ENCODE measurements at regions not wholly inside any gene's neighbourhood (a gene's known extent, or its start where the extent isn't known, plus 50 kb on each side); places are given as distances from the start of the nearest gene placed in this dataset.

- H3K79me2 ChIP-seq (ENCODE audit: insufficient read depth, low read length): no peaks in the 10 kb centered on the region
- no peak overlapping the region for H3K9ac ChIP-seq (ENCODE audit: insufficient read depth, low read depth, low read length)
- intact Hi-C loops (cut with micrococcal nuclease; ENCODE audit: unreplicated experiment): no loop called here
- no peak overlapping the region for H2AFZ ChIP-seq (ENCODE audit: low read length)
- 65% methylated on average over 5 of the region's 5 CpGs for WGBS (ENCODE audit: low lambda C conversion rate)
- ATAC-seq: no peak
- no peak for FAIRE-seq
- H3K4me1 ChIP-seq (ENCODE audit: insufficient read depth, low read length): peaks cover 30% of the 10 kb centered on the region
- TF ChIP-seq ZNF878 (CRISPR knock-in tag; IDR thresholded peaks at IDR 0.05) (no peak), MTF2 (CRISPR knock-in tag; IDR thresholded peaks at IDR 0.05; ENCODE audit: borderline replicate concordance) (no peak), RBAK (CRISPR knock-in tag; IDR thresholded peaks at IDR 0.05) (no peak), ZNF382 (CRISPR knock-in tag; IDR thresholded peaks at IDR 0.05; ENCODE audit: borderline replicate concordance) (no peak), TCF7L2 (IDR thresholded peaks at IDR 0.05; ENCODE audit: low read depth, low read length) (no peak), ZNF563 (CRISPR knock-in tag; IDR thresholded peaks at IDR 0.05) (no peak), CBX1 (IDR thresholded peaks at IDR 0.05; ENCODE audit: low read depth) (no peak), THAP8 (CRISPR knock-in tag; IDR thresholded peaks at IDR 0.05; ENCODE audit: borderline replicate concordance) (no peak), ELF4 (CRISPR knock-in tag; IDR thresholded peaks at IDR 0.05; ENCODE audit: borderline replicate concordance) (no peak), RARA (CRISPR knock-in tag; IDR thresholded peaks at IDR 0.05) (no peak)
- H3K9me3 ChIP-seq (ENCODE audit: low read length): no peaks in the 10 kb centered on the region
- no TSS peak for BruUV-seq (replicated peaks)
- H3K27ac ChIP-seq (ENCODE audit: extremely low read length, insufficient read depth, low read length): no peak overlapping the region
- H3K27me3 ChIP-seq (ENCODE audit: control insufficient read depth in 1 of 2, insufficient read depth in 2 of 2, low read length in 2 of 2): no peaks in the 10 kb centered on the region
- no peaks in the 10 kb centered on the region for H3K36me3 ChIP-seq (replicated peaks in 1 of 2; ENCODE audit: control insufficient read depth in 1 of 2, insufficient read depth in 2 of 2, low read length in 2 of 2)
- no peak for DNase-seq (ENCODE audit: low spot score)
- no peak overlapping the region for H3K4me3 ChIP-seq (replicated peaks in 1 of 3; ENCODE audit: insufficient read depth in 1 of 3, low read depth in 2 of 3, low read length in 3 of 3)
- in situ Hi-C loops (cut with HindIII; ENCODE audit: extremely low pct_ligation_motif_present, low pct_unique_long_range_greater_than_20kb): loop anchor here (5.0 to 25.0 kb wide), 2 partner anchors 131 to 251 kb away; no protein-coding TSS in a partner anchor
- POLR2A ChIA-PET: no interaction called here
- no peak overlapping the region for H3K4me2 ChIP-seq (ENCODE audit: low read depth, low read length)
- no peaks in the 10 kb centered on the region for H4K20me1 ChIP-seq (ENCODE audit: insufficient read depth, low read length)
- CTCF ChIA-PET (ENCODE audit: low intra/inter-chr PET ratio, low total read pairs): no interaction called here
Measured at GRCh38 chr4:38313175-38313574, 350.8 kb upstream of the KLF3 start.
